Mesenchymal stem cell (in vitro differentiated cells and primary cell): ENCODE measurements at regions not wholly inside any gene's neighbourhood (a gene's known extent, or its start where the extent isn't known, plus 50 kb on each side); places are given as distances from the start of the nearest gene placed in this dataset.

ENCODE experiments used
- DNase-seq: peaks from one replicate; pipeline ENCODE4 v3.0.0-alpha.2; 2013
- H2AFZ ChIP-seq: one replicate; pipeline ENCODE4 v1.6.1; 2013; ENCODE audit warnings: low read depth, mild to moderate bottlenecking, control low read depth, inconsistent platforms, low read length, moderate library complexity
- H2AK5ac ChIP-seq: 2 replicates; pipeline ENCODE4 v1.6.1; 2013; ENCODE audit warnings: low read length, moderate library complexity, mild to moderate bottlenecking, inconsistent platforms; ENCODE audit not compliant: severe bottlenecking
- H2BK120ac ChIP-seq: one replicate; pipeline ENCODE4 v1.6.1; 2013; ENCODE audit warnings: low read depth, mild to moderate bottlenecking, inconsistent platforms, low read length, moderate library complexity
- H2BK12ac ChIP-seq, 2 experiments: one replicate each; pipeline ENCODE4 v1.6.1; 2013; ENCODE audit warnings: inconsistent platforms in 2 of 2, low read length in 2 of 2, mild to moderate bottlenecking in 2 of 2, moderate library complexity in 2 of 2, control low read depth in 1 of 2
- H2BK15ac ChIP-seq: one replicate; pipeline ENCODE4 v1.6.1; 2013; ENCODE audit warnings: mild to moderate bottlenecking, low read depth, inconsistent platforms; ENCODE audit not compliant: poor library complexity, severe bottlenecking
- H2BK5ac ChIP-seq: 2 replicates; pipeline ENCODE4 v1.6.1; 2013; ENCODE audit warnings: low read depth, mild to moderate bottlenecking, low read length, control low read depth, inconsistent platforms; ENCODE audit not compliant: poor library complexity, severe bottlenecking
- H3K14ac ChIP-seq, 2 experiments: one replicate each; pipeline ENCODE4 v1.6.1; 2013; ENCODE audit warnings: inconsistent platforms in 2 of 2, low read length in 2 of 2, control low read depth in 1 of 2, mild to moderate bottlenecking in 1 of 2, moderate library complexity in 1 of 2
- H3K18ac ChIP-seq, 2 experiments: one replicate each; pipeline ENCODE4 v1.6.1; 2013; ENCODE audit warnings: inconsistent platforms in 2 of 2, low read length in 2 of 2, control low read depth in 1 of 2, low read depth in 1 of 2, mild to moderate bottlenecking in 1 of 2
- H3K23ac ChIP-seq, 2 experiments: one replicate each; pipeline ENCODE4 v1.6.1; 2013; ENCODE audit warnings: inconsistent platforms in 2 of 2, low read length in 2 of 2, mild to moderate bottlenecking in 2 of 2, moderate library complexity in 2 of 2, control low read depth in 1 of 2
- H3K27ac ChIP-seq: 2 replicates; pipeline ENCODE4 v1.5.1; 2013; ENCODE audit warnings: mild to moderate bottlenecking, moderate library complexity, low read length, control low read depth, inconsistent platforms; ENCODE audit not compliant: poor library complexity, severe bottlenecking
- H3K27me3 ChIP-seq, 2 experiments: 2 replicates each; pipeline versions ENCODE4 v1.6.1 to v1.7.0; 2013; ENCODE audit warnings: low read length in 2 of 2, mild to moderate bottlenecking in 2 of 2, moderate library complexity in 2 of 2, control low read depth in 1 of 2, inconsistent platforms in 1 of 2; ENCODE audit not compliant: control insufficient read depth in 1 of 2, insufficient read depth in 1 of 2
- H3K36me3 ChIP-seq, 2 experiments: 2 replicates each; pipeline versions ENCODE4 v1.6.1 to v1.7.0; 2013; ENCODE audit warnings: low read length in 2 of 2, control low read depth in 1 of 2, inconsistent platforms in 1 of 2, low read depth in 1 of 2, mild to moderate bottlenecking in 1 of 2; ENCODE audit not compliant: insufficient read depth in 2 of 2, control insufficient read depth in 1 of 2
- H3K4ac ChIP-seq, 2 experiments: one replicate each; pipeline ENCODE4 v1.6.1; 2013; ENCODE audit warnings: inconsistent platforms in 2 of 2, low read length in 2 of 2, mild to moderate bottlenecking in 2 of 2, moderate library complexity in 2 of 2, control low read depth in 1 of 2, low read depth in 1 of 2
- H3K4me1 ChIP-seq: 2 replicates; pipeline ENCODE4 v1.6.1; 2013; ENCODE audit warnings: low read depth, low read length, control low read depth; ENCODE audit not compliant: control insufficient read depth, insufficient read depth
- H3K4me2 ChIP-seq: 2 replicates; pipeline ENCODE4 v1.6.1; 2013; ENCODE audit warnings: low read length, mild to moderate bottlenecking, inconsistent platforms; ENCODE audit not compliant: poor library complexity, severe bottlenecking
- H3K4me3 ChIP-seq, 2 experiments: 2 replicates each; pipeline versions ENCODE4 v1.5.1 to v1.7.0; 2013; ENCODE audit warnings: low read length in 2 of 2, mild to moderate bottlenecking in 2 of 2, control low read depth in 1 of 2, low read depth in 1 of 2; ENCODE audit not compliant: insufficient read depth in 1 of 2
- H3K79me1 ChIP-seq: replicated peaks from 2 replicates; pipeline ENCODE4 v1.6.1; 2013; ENCODE audit warnings: mild to moderate bottlenecking, control low read depth, low read length, inconsistent platforms; ENCODE audit not compliant: poor library complexity, severe bottlenecking
- H3K9ac ChIP-seq: 2 replicates; pipeline ENCODE4 v1.7.0; 2013; ENCODE audit warnings: mild to moderate bottlenecking, low read length, moderate library complexity
- H3K9me3 ChIP-seq: 2 replicates; pipeline ENCODE4 v1.7.0; 2013; ENCODE audit warnings: mild to moderate bottlenecking, low read length; ENCODE audit not compliant: control insufficient read depth
- H4K8ac ChIP-seq: one replicate; pipeline ENCODE4 v1.6.1; 2013; ENCODE audit warnings: inconsistent platforms, mild to moderate bottlenecking, low read length, moderate library complexity
- H4K91ac ChIP-seq: one replicate; pipeline ENCODE4 v1.6.1; 2013; ENCODE audit warnings: mild to moderate bottlenecking, low read length, inconsistent platforms
- WGBS: methylation state at CpG from one replicate; pipeline ENCODE4 v1.1.7; 2013; ENCODE audit warnings: mixed read lengths; 5-methylcytosine and 5-hydroxymethylcytosine counted together

- DNase-seq, result no peak
- WGBS, result 85% methylated on average over 4 of the region's 4 CpGs
- Histone ChIP-seq H4K91ac (no peak overlapping the region), H3K23ac (no peak overlapping the region), H2AFZ (no peak overlapping the region), H2BK12ac (no peak overlapping the region), H3K14ac (no peak overlapping the region), H3K9ac (no peak overlapping the region), H2AK5ac (no peak overlapping the region), H2BK120ac (no peak overlapping the region), H3K9me3 (no peaks in the 10 kb centered on the region), H3K4me3 (no peak overlapping the region), H2BK5ac (no peak overlapping the region), H3K4me1 (peaks cover 4% of the 10 kb centered on the region), H3K36me3 (no peaks in the 10 kb centered on the region), H3K4me2 (no peak overlapping the region), H3K4ac (no peak overlapping the region), H3K27ac (no peak overlapping the region), H2BK15ac (no peak overlapping the region), H4K8ac (no peak overlapping the region), H3K27me3 (peaks cover 19 to 30% of the 10 kb centered on the region in 2 experiments), H3K79me1 (no peaks in the 10 kb centered on the region), H3K18ac (no peak overlapping the region)
Measured at GRCh38 chr7:25663877-25664276, 435.6 kb upstream of the NPVF start.

GRCh38 chr7:25664593-25664992, 436.3 kb upstream of the NPVF start:
- Histone ChIP-seq H3K4me1 (peaks cover 4% of the 10 kb centered on the region), H3K27ac (no peak overlapping the region), H2AK5ac (no peak overlapping the region), H4K91ac (no peak overlapping the region), H2BK15ac (no peak overlapping the region), H3K4ac (no peak overlapping the region), H4K8ac (no peak overlapping the region), H3K27me3 (peaks cover 26 to 33% of the 10 kb centered on the region in 2 experiments), H3K23ac (no peak overlapping the region), H3K79me1 (no peaks in the 10 kb centered on the region), H2BK12ac (no peak overlapping the region), H3K9me3 (no peaks in the 10 kb centered on the region), H3K36me3 (no peaks in the 10 kb centered on the region), H2BK120ac (no peak overlapping the region), H3K14ac (no peak overlapping the region), H3K18ac (no peak overlapping the region), H3K9ac (no peak overlapping the region), H3K4me2 (no peak overlapping the region), H2BK5ac (no peak overlapping the region), H3K4me3 (no peak overlapping the region), H2AFZ (no peak overlapping the region)
- DNase-seq, result no peak
- 64% methylated on average over 1 of the region's 2 CpGs for WGBS

GRCh38 chr7:25665374-25665773, 437.1 kb upstream of the NPVF start:
- no peaks in the 10 kb centered on the region for H3K79me1 ChIP-seq
- no peak overlapping the region for H3K4me3 ChIP-seq
- 86% methylated on average over 4 of the region's 4 CpGs for WGBS
- H2BK5ac ChIP-seq, result no peak overlapping the region
- no peak overlapping the region for H3K27ac ChIP-seq
- H3K9me3 ChIP-seq, result no peaks in the 10 kb centered on the region
- no peak overlapping the region for H3K9ac ChIP-seq
- H3K4me1 ChIP-seq, result peaks cover 4% of the 10 kb centered on the region
- H4K91ac ChIP-seq, result no peak overlapping the region
- H2BK15ac ChIP-seq, result no peak overlapping the region
- no peak overlapping the region for H3K18ac ChIP-seq
- no peak for DNase-seq
- no peak overlapping the region for H3K23ac ChIP-seq
- H3K36me3 ChIP-seq, result no peaks in the 10 kb centered on the region
- no peak overlapping the region for H3K4me2 ChIP-seq
- no peak overlapping the region for H2BK12ac ChIP-seq
- H4K8ac ChIP-seq, result no peak overlapping the region
- H3K27me3 ChIP-seq, result peaks cover 34 to 37% of the 10 kb centered on the region in 2 experiments
- no peak overlapping the region for H3K4ac ChIP-seq
- no peak overlapping the region for H2AFZ ChIP-seq
- no peak overlapping the region for H3K14ac ChIP-seq
- no peak overlapping the region for H2BK120ac ChIP-seq
- no peak overlapping the region for H2AK5ac ChIP-seq

GRCh38 chr7:25665903-25666670, 437.8 kb upstream of the NPVF start:
- no peak overlapping the region for H3K4me2 ChIP-seq
- H2BK5ac ChIP-seq, result no peak overlapping the region
- H3K4me1 ChIP-seq, result peaks cover 6% of the 10 kb centered on the region
- no peak overlapping the region for H2BK15ac ChIP-seq
- no peak overlapping the region for H3K4ac ChIP-seq
- no peaks in the 10 kb centered on the region for H3K36me3 ChIP-seq
- H3K4me3 ChIP-seq, result no peak overlapping the region
- H3K9me3 ChIP-seq, result no peaks in the 10 kb centered on the region
- 27% methylated on average over 1 of the region's 3 CpGs for WGBS
- H2AK5ac ChIP-seq, result no peak overlapping the region
- H3K14ac ChIP-seq, result no peak overlapping the region
- no peak overlapping the region for H4K91ac ChIP-seq
- H2BK12ac ChIP-seq, result no peak overlapping the region
- no peak overlapping the region for H3K18ac ChIP-seq
- no peak overlapping the region for H3K9ac ChIP-seq
- no peak overlapping the region for H3K27ac ChIP-seq
- DNase-seq, result no peak
- H2AFZ ChIP-seq, result no peak overlapping the region
- H3K79me1 ChIP-seq, result no peaks in the 10 kb centered on the region
- peaks cover 37 to 41% of the 10 kb centered on the region in 2 experiments for H3K27me3 ChIP-seq
- no peak overlapping the region for H2BK120ac ChIP-seq
- H4K8ac ChIP-seq, result no peak overlapping the region
- no peak overlapping the region for H3K23ac ChIP-seq
